ENCODE measurements at regions not wholly inside any gene's neighbourhood (a gene's known extent, or its start where the extent isn't known, plus 50 kb on each side); places are given as distances from the start of the nearest gene placed in this dataset.

- H3K4me3 ChIP-seq (ENCODE audit: low read depth, low read length), result no peak overlapping the region
Observed at GRCh38 chr14:97878206-97878605, 1081.0 kb downstream of the VRK1 start.

GRCh38 chr14:97878727-97879126, 1081.5 kb downstream of the VRK1 start:
- no peak overlapping the region for H3K4me3 ChIP-seq (ENCODE audit: low read depth, low read length)

- no peak overlapping the region for H3K4me3 ChIP-seq (ENCODE audit: low read depth, low read length)
Observed at GRCh38 chr14:97887690-97888089, 1090.5 kb downstream of the VRK1 start.

- H3K4me3 ChIP-seq (ENCODE audit: low read depth, low read length), result no peak overlapping the region
Observed at GRCh38 chr14:97888331-97888730, 1091.1 kb downstream of the VRK1 start.

GRCh38 chr14:97891515-97891914, 1094.3 kb downstream of the VRK1 start:
- H3K4me3 ChIP-seq (ENCODE audit: low read depth, low read length), result no peak overlapping the region

- H3K4me3 ChIP-seq (ENCODE audit: low read depth, low read length), result no peak overlapping the region
Observed at GRCh38 chr14:97894552-97894951, 1097.4 kb downstream of the VRK1 start.

- H3K4me3 ChIP-seq (ENCODE audit: low read depth, low read length), result no peak overlapping the region
Observed at GRCh38 chr14:97900196-97900854, 1103.1 kb downstream of the VRK1 start.

GRCh38 chr14:97902630-97903029, 1105.4 kb downstream of the VRK1 start:
- H3K4me3 ChIP-seq (ENCODE audit: low read depth, low read length), result no peak overlapping the region

GRCh38 chr14:97903821-97904220, 1106.6 kb downstream of the VRK1 start:
- no peak overlapping the region for H3K4me3 ChIP-seq (ENCODE audit: low read depth, low read length)

GRCh38 chr14:97912217-97912616, 1115.0 kb downstream of the VRK1 start:
- no peak overlapping the region for H3K4me3 ChIP-seq (ENCODE audit: low read depth, low read length)

- H3K4me3 ChIP-seq (ENCODE audit: low read depth, low read length), result no peak overlapping the region
Observed at GRCh38 chr14:97916100-97916499, 1118.9 kb downstream of the VRK1 start.

GRCh38 chr14:97916669-97917568, 1119.7 kb downstream of the VRK1 start:
- no peak overlapping the region for H3K4me3 ChIP-seq (ENCODE audit: low read depth, low read length)

GRCh38 chr14:97920201-97920600, 1123.0 kb downstream of the VRK1 start:
- no peak overlapping the region for H3K4me3 ChIP-seq (ENCODE audit: low read depth, low read length)

- H3K4me3 ChIP-seq (ENCODE audit: low read depth, low read length), result no peak overlapping the region
Observed at GRCh38 chr14:97921296-97921695, 1124.1 kb downstream of the VRK1 start.

GRCh38 chr14:97924922-97925613, 1127.9 kb downstream of the VRK1 start:
- no peak overlapping the region for H3K4me3 ChIP-seq (ENCODE audit: low read depth, low read length)

GRCh38 chr14:97930166-97930565, 1133.0 kb downstream of the VRK1 start:
- no peak overlapping the region for H3K4me3 ChIP-seq (ENCODE audit: low read depth, low read length)

GRCh38 chr14:97931273-97931672, 1134.1 kb downstream of the VRK1 start:
- no peak overlapping the region for H3K4me3 ChIP-seq (ENCODE audit: low read depth, low read length)

GRCh38 chr14:97942921-97943320, 1145.7 kb downstream of the VRK1 start:
- H3K4me3 ChIP-seq (ENCODE audit: low read depth, low read length), result no peak overlapping the region

GRCh38 chr14:97943619-97944018, 1146.4 kb downstream of the VRK1 start:
- H3K4me3 ChIP-seq (ENCODE audit: low read depth, low read length), result no peak overlapping the region

GRCh38 chr14:97944380-97944779, 1147.2 kb downstream of the VRK1 start:
- no peak overlapping the region for H3K4me3 ChIP-seq (ENCODE audit: low read depth, low read length)

- H3K4me3 ChIP-seq (ENCODE audit: low read depth, low read length), result no peak overlapping the region
Observed at GRCh38 chr14:97945631-97946030, 1148.4 kb downstream of the VRK1 start.

GRCh38 chr14:97946240-97946639, 1149.1 kb downstream of the VRK1 start:
- H3K4me3 ChIP-seq (ENCODE audit: low read depth, low read length), result no peak overlapping the region

All from iPS-11a (cell line).